ENCODE measurements at regions not wholly inside any gene's neighbourhood (a gene's known extent, or its start where the extent isn't known, plus 50 kb on each side); places are given as distances from the start of the nearest gene placed in this dataset.

GRCh38 chr2:161552015-161552414 is 72.2 kb upstream of the SLC4A10 start:
- 0% methylated on average over 1 of the region's 1 CpG for WGBS (ENCODE audit: insufficient coverage, insufficient replicate concordance, low lambda C conversion rate, missing lambda C conversion rate)
- ChIA-PET POLR2A (no interaction called here), CTCF (no interaction called here), RAD21 (ENCODE audit: unreplicated experiment) (no interaction called here), SMC1A (ENCODE audit: uncharacterized antibody, unreplicated experiment) (no interaction called here)
- BruUV-seq (replicated peaks): no TSS peak
- Histone ChIP-seq H4K20me1 (ENCODE audit: control insufficient read depth, insufficient read depth) (no peaks in the 10 kb centered on the region), H3K9me3 (replicated peaks; ENCODE audit: control insufficient read depth, insufficient read depth, low read length) (no peaks in the 10 kb centered on the region), H2AFZ (ENCODE audit: control insufficient read depth, low read depth, low read length) (no peak overlapping the region), H3K4me1 (ENCODE audit: control insufficient read depth, insufficient read depth, low read length) (no peaks in the 10 kb centered on the region), H3K27me3 (replicated peaks in 1 of 2; ENCODE audit: control insufficient read depth in 2 of 2, insufficient read depth in 2 of 2, low read length in 1 of 2) (no peaks in the 10 kb centered on the region; a peak in 1 of 4 replicates), H3K79me2 (ENCODE audit: control insufficient read depth, insufficient read depth, low read length) (no peaks in the 10 kb centered on the region), H3K4me2 (ENCODE audit: control insufficient read depth, insufficient read depth) (no peak overlapping the region), H3K4me3 (no peak overlapping the region), H3K9ac (ENCODE audit: control insufficient read depth, insufficient read depth, low read length) (no peak overlapping the region), H3K36me3 (ENCODE audit: control insufficient read depth in 2 of 2, insufficient read depth in 2 of 2, low read length in 1 of 2) (no peaks in the 10 kb centered on the region), H3K27ac (ENCODE audit: control insufficient read depth, insufficient read depth) (no peak overlapping the region)
- DNase-seq (ENCODE audit: low read depth, low spot score): no peak
- no peak for ATAC-seq
- FAIRE-seq: no peak
- intact Hi-C loops (cut with micrococcal nuclease; ENCODE audit: unreplicated experiment): no loop called here
- TF ChIP-seq ETV6 (conservative IDR thresholded peaks at IDR 0.05 in 1 of 2, IDR thresholded peaks at IDR 0.05 in 1 of 2; ENCODE audit: borderline replicate concordance in 1 of 2, low read depth in 1 of 2) (no peak), CREB1 (IDR thresholded peaks at IDR 0.05; ENCODE audit: low read depth) (no peak), HDAC6 (IDR thresholded peaks at IDR 0.05; ENCODE audit: unreplicated experiment) (no peak), ZNF24 (IDR thresholded peaks at IDR 0.05) (no peak), YBX1 (IDR thresholded peaks at IDR 0.05) (no peak), MLLT1 (IDR thresholded peaks at IDR 0.05) (no peak), ZNF687 (IDR thresholded peaks at IDR 0.05) (no peak), NFXL1 (IDR thresholded peaks at IDR 0.05; ENCODE audit: borderline replicate concordance) (no peak), PAX5 (IDR thresholded peaks at IDR 0.05; ENCODE audit: borderline replicate concordance, low read depth, low read length) (no peak), SREBF2 (IDR thresholded peaks at IDR 0.05; ENCODE audit: low read length) (no peak), FOXK2 (IDR thresholded peaks at IDR 0.05) (no peak), GATAD2B (conservative IDR thresholded peaks at IDR 0.05; ENCODE audit: low read depth) (no peak), DPF2 (IDR thresholded peaks at IDR 0.05) (no peak), ESRRA (IDR thresholded peaks at IDR 0.05; ENCODE audit: low read length) (no peak), WRNIP1 (IDR thresholded peaks at IDR 0.05; ENCODE audit: borderline replicate concordance, low read depth, low read length) (no peak), CHD1 (IDR thresholded peaks at IDR 0.05; ENCODE audit: low read depth, low read length) (no peak), ZNF217 (IDR thresholded peaks at IDR 0.05) (no peak)
- in situ Hi-C loops (cut with MboI): no loop called here

Data from GM12878 (cell line).